ENCODE measurements at regions not wholly inside any gene's neighbourhood (a gene's known extent, or its start where the extent isn't known, plus 50 kb on each side); places are given as distances from the start of the nearest gene placed in this dataset.

- no peak for DNase-seq (ENCODE audit: low spot score in 2 of 2)
- no peaks in the 10 kb centered on the region for H3K4me1 ChIP-seq
- in situ Hi-C loops (cut with MboI; ENCODE audit: low sequenced_read_pairs) = no loop called here
These were observed 165.5 kb upstream of the MBNL1 start for GRCh38 chr3:152103257-152103656.

GRCh38 chr3:152104847-152105415, 163.8 kb upstream of the MBNL1 start:
- DNase-seq (ENCODE audit: low spot score in 2 of 2) = no peak
- H3K27me3 ChIP-seq (ENCODE audit: low read depth) = no peaks in the 10 kb centered on the region; the same call in 1 of the 2 replicates
- in situ Hi-C loops (cut with MboI; ENCODE audit: low sequenced_read_pairs) = no loop called here
- no peaks in the 10 kb centered on the region for H3K36me3 ChIP-seq (replicated peaks)
- H3K4me3 ChIP-seq = no peak overlapping the region
- H3K4me1 ChIP-seq = no peaks in the 10 kb centered on the region
- H3K9me3 ChIP-seq = no peaks in the 10 kb centered on the region

More at GRCh38 chr3:152103257-152103656, 165.5 kb upstream of the MBNL1 start:
- H3K4me3 ChIP-seq = no peak overlapping the region
- H3K9me3 ChIP-seq = no peaks in the 10 kb centered on the region
- H3K27me3 ChIP-seq (ENCODE audit: low read depth) = no peaks in the 10 kb centered on the region; the same call in 1 of the 2 replicates
- H3K36me3 ChIP-seq (replicated peaks) = no peaks in the 10 kb centered on the region

- no peak for DNase-seq (ENCODE audit: low spot score in 2 of 2)
- Histone ChIP-seq H3K9me3 (no peaks in the 10 kb centered on the region), H3K27me3 (ENCODE audit: low read depth) (no peaks in the 10 kb centered on the region; the same call in 1 of the 2 replicates), H3K36me3 (replicated peaks) (no peaks in the 10 kb centered on the region), H3K4me1 (no peaks in the 10 kb centered on the region), H3K4me3 (no peak overlapping the region)
- in situ Hi-C loops (cut with MboI; ENCODE audit: low sequenced_read_pairs) = no loop called here
These were observed 163.3 kb upstream of the MBNL1 start for GRCh38 chr3:152105446-152105845.

- Histone ChIP-seq H3K4me3 (no peak overlapping the region), H3K36me3 (replicated peaks) (no peaks in the 10 kb centered on the region), H3K27me3 (ENCODE audit: low read depth) (no peaks in the 10 kb centered on the region; the same call in 1 of the 2 replicates), H3K4me1 (no peaks in the 10 kb centered on the region), H3K9me3 (no peaks in the 10 kb centered on the region)
- no peak for DNase-seq (ENCODE audit: low spot score in 2 of 2)
- in situ Hi-C loops (cut with MboI; ENCODE audit: low sequenced_read_pairs) = no loop called here
These were observed 159.7 kb upstream of the MBNL1 start for GRCh38 chr3:152109038-152109437.

GRCh38 chr3:152113413-152113812, 155.3 kb upstream of the MBNL1 start:
- H3K27me3 ChIP-seq (ENCODE audit: low read depth) = no peaks in the 10 kb centered on the region
- no peaks in the 10 kb centered on the region for H3K4me1 ChIP-seq
- H3K4me3 ChIP-seq = no peak overlapping the region
- in situ Hi-C loops (cut with MboI; ENCODE audit: low sequenced_read_pairs) = no loop called here
- DNase-seq (ENCODE audit: low spot score in 2 of 2) = no peak
- no peaks in the 10 kb centered on the region for H3K9me3 ChIP-seq
- no peaks in the 10 kb centered on the region for H3K36me3 ChIP-seq (replicated peaks)

- Histone ChIP-seq H3K9me3 (no peaks in the 10 kb centered on the region), H3K4me1 (no peaks in the 10 kb centered on the region), H3K36me3 (replicated peaks) (no peaks in the 10 kb centered on the region), H3K4me3 (no peak overlapping the region), H3K27me3 (ENCODE audit: low read depth) (no peaks in the 10 kb centered on the region)
- DNase-seq (ENCODE audit: low spot score in 2 of 2) = no peak
- in situ Hi-C loops (cut with MboI; ENCODE audit: low sequenced_read_pairs) = no loop called here
These were observed 154.6 kb upstream of the MBNL1 start for GRCh38 chr3:152113992-152114651.

- no peaks in the 10 kb centered on the region for H3K36me3 ChIP-seq (replicated peaks)
- H3K9me3 ChIP-seq = no peaks in the 10 kb centered on the region
- H3K4me3 ChIP-seq = no peak overlapping the region
- DNase-seq (ENCODE audit: low spot score in 2 of 2) = no peak
- no peaks in the 10 kb centered on the region for H3K4me1 ChIP-seq
- in situ Hi-C loops (cut with MboI; ENCODE audit: low sequenced_read_pairs) = no loop called here
- H3K27me3 ChIP-seq (ENCODE audit: low read depth) = no peaks in the 10 kb centered on the region
These were observed 148.0 kb upstream of the MBNL1 start for GRCh38 chr3:152120601-152121269.

GRCh38 chr3:152121270-152121636, 147.5 kb upstream of the MBNL1 start:
- no peaks in the 10 kb centered on the region for H3K36me3 ChIP-seq (replicated peaks)
- no peaks in the 10 kb centered on the region for H3K9me3 ChIP-seq
- no peaks in the 10 kb centered on the region for H3K4me1 ChIP-seq
- no peak for DNase-seq (ENCODE audit: low spot score in 2 of 2)
- no peaks in the 10 kb centered on the region for H3K27me3 ChIP-seq (ENCODE audit: low read depth)
- in situ Hi-C loops (cut with MboI; ENCODE audit: low sequenced_read_pairs) = no loop called here
- no peak overlapping the region for H3K4me3 ChIP-seq

- H3K36me3 ChIP-seq (replicated peaks) = no peaks in the 10 kb centered on the region
- in situ Hi-C loops (cut with MboI; ENCODE audit: low sequenced_read_pairs) = no loop called here
- H3K4me1 ChIP-seq = no peaks in the 10 kb centered on the region
- no peaks in the 10 kb centered on the region for H3K9me3 ChIP-seq
- no peak for DNase-seq (ENCODE audit: low spot score in 2 of 2)
- H3K27me3 ChIP-seq (ENCODE audit: low read depth) = no peaks in the 10 kb centered on the region
- no peak overlapping the region for H3K4me3 ChIP-seq
These were observed 145.9 kb upstream of the MBNL1 start for GRCh38 chr3:152122851-152123250.

- H3K36me3 ChIP-seq (replicated peaks) = no peaks in the 10 kb centered on the region
- H3K27me3 ChIP-seq (ENCODE audit: low read depth) = no peaks in the 10 kb centered on the region
- in situ Hi-C loops (cut with MboI; ENCODE audit: low sequenced_read_pairs) = no loop called here
- DNase-seq (ENCODE audit: low spot score in 2 of 2) = no peak
- no peaks in the 10 kb centered on the region for H3K9me3 ChIP-seq
- H3K4me3 ChIP-seq = no peak overlapping the region
- no peaks in the 10 kb centered on the region for H3K4me1 ChIP-seq
These were observed 145.3 kb upstream of the MBNL1 start for GRCh38 chr3:152123457-152123856.

- in situ Hi-C loops (cut with MboI; ENCODE audit: low sequenced_read_pairs) = no loop called here
- no peak overlapping the region for H3K4me3 ChIP-seq
- DNase-seq (ENCODE audit: low spot score in 2 of 2) = no peak
These were observed 142.5 kb upstream of the MBNL1 start for GRCh38 chr3:152126260-152126659.

GRCh38 chr3:152127058-152127457, 141.7 kb upstream of the MBNL1 start:
- Histone ChIP-seq H3K9me3 (no peaks in the 10 kb centered on the region), H3K27me3 (ENCODE audit: low read depth) (no peaks in the 10 kb centered on the region), H3K4me3 (no peak overlapping the region), H3K36me3 (replicated peaks) (no peaks in the 10 kb centered on the region), H3K4me1 (no peaks in the 10 kb centered on the region)
- DNase-seq (ENCODE audit: low spot score in 2 of 2) = no peak
- in situ Hi-C loops (cut with MboI; ENCODE audit: low sequenced_read_pairs) = no loop called here

More at GRCh38 chr3:152126260-152126659, 142.5 kb upstream of the MBNL1 start:
- Histone ChIP-seq H3K4me1 (no peaks in the 10 kb centered on the region), H3K27me3 (ENCODE audit: low read depth) (no peaks in the 10 kb centered on the region), H3K36me3 (replicated peaks) (no peaks in the 10 kb centered on the region), H3K9me3 (no peaks in the 10 kb centered on the region)

GRCh38 chr3:152128356-152128755, 140.4 kb upstream of the MBNL1 start:
- in situ Hi-C loops (cut with MboI; ENCODE audit: low sequenced_read_pairs) = no loop called here
- no peak overlapping the region for H3K4me3 ChIP-seq
- no peaks in the 10 kb centered on the region for H3K9me3 ChIP-seq
- H3K4me1 ChIP-seq = no peaks in the 10 kb centered on the region
- H3K36me3 ChIP-seq (replicated peaks) = no peaks in the 10 kb centered on the region
- DNase-seq (ENCODE audit: low spot score in 2 of 2) = no peak
- no peaks in the 10 kb centered on the region for H3K27me3 ChIP-seq (ENCODE audit: low read depth)

- DNase-seq (ENCODE audit: low spot score in 2 of 2) = no peak
- Histone ChIP-seq H3K4me3 (no peak overlapping the region), H3K27me3 (ENCODE audit: low read depth) (peaks cover 3% of the 10 kb centered on the region; the same call in 1 of the 2 replicates), H3K9me3 (no peaks in the 10 kb centered on the region), H3K36me3 (replicated peaks) (no peaks in the 10 kb centered on the region), H3K4me1 (no peaks in the 10 kb centered on the region)
- in situ Hi-C loops (cut with MboI; ENCODE audit: low sequenced_read_pairs) = no loop called here
These were observed 129.1 kb upstream of the MBNL1 start for GRCh38 chr3:152139651-152140050.

All from HAP-1 (cell line).